ENCODE measurements at regions not wholly inside any gene's neighbourhood (a gene's known extent, or its start where the extent isn't known, plus 50 kb on each side); places are given as distances from the start of the nearest gene placed in this dataset.

DNA sequence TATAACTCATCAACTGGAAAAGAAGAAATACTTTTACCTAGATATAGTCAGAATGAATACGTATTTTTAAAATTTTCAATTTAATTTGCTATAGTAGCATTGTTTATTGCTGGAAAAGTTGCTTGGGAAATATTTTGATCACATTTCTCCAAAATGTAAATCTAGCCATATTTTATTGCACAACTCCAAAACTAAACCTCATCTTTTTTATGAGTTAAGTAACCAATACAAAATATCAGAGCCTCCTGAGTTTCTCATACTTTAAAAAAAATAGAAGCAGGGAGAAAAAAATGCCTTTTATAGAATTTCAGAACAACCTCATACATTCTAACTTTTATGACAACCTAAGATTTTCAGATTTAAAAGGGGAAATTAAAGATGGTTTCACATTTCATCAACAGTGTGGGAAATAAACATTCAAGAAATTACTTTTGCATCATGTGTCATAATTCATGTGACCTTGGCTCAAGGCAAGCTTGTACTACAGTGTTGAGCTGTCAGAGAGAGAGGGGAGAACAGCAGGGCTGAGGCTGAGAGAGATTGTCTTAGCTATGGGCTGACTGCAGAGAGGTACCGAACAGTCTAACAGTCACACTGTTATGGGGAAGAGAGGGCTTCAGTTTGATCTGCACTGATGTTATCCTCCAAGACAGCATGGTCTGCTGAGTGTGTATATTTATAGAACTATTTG lies 519.0 kb downstream of the LTN1 start:
- TF ChIP-seq CTCF (IDR thresholded peaks at IDR 0.05), result no peak
- TF ChIP-seq POLR2A (IDR thresholded peaks at IDR 0.05), result no peak
